ENCODE measurements at regions not wholly inside any gene's neighbourhood (a gene's known extent, or its start where the extent isn't known, plus 50 kb on each side); places are given as distances from the start of the nearest gene placed in this dataset.

GRCh38 chr13:83216479-83217245, 665.6 kb downstream of the SLITRK1 start:
- no peak for DNase-seq (ENCODE audit: low spot score)

- no peak for DNase-seq (ENCODE audit: low spot score)
Measured at GRCh38 chr13:83215627-83216026, 666.6 kb downstream of the SLITRK1 start.

GRCh38 chr13:83214452-83214851, 667.8 kb downstream of the SLITRK1 start:
- DNase-seq (ENCODE audit: low spot score): no peak

- DNase-seq (ENCODE audit: low spot score): no peak
Measured at GRCh38 chr13:83211301-83211700, 671.0 kb downstream of the SLITRK1 start.

GRCh38 chr13:83204886-83205285, 677.4 kb downstream of the SLITRK1 start:
- DNase-seq (ENCODE audit: low spot score): no peak

- no peak for DNase-seq (ENCODE audit: low spot score)
Measured at GRCh38 chr13:83201506-83201905, 680.8 kb downstream of the SLITRK1 start.

- no peak for DNase-seq (ENCODE audit: low spot score)
Measured at GRCh38 chr13:83197316-83197715, 685.0 kb downstream of the SLITRK1 start.

- no peak for DNase-seq (ENCODE audit: low spot score)
Measured at GRCh38 chr13:83190020-83190419, 692.3 kb downstream of the SLITRK1 start.

GRCh38 chr13:83184819-83185218, 697.5 kb downstream of the SLITRK1 start:
- DNase-seq (ENCODE audit: low spot score): no peak

- no peak for DNase-seq (ENCODE audit: low spot score)
Measured at GRCh38 chr13:83184150-83184475, 698.2 kb downstream of the SLITRK1 start.

GRCh38 chr13:83183439-83184149, 698.7 kb downstream of the SLITRK1 start:
- DNase-seq (ENCODE audit: low spot score): no peak

- DNase-seq (ENCODE audit: low spot score): no peak
Measured at GRCh38 chr13:83182845-83183244, 699.4 kb downstream of the SLITRK1 start.

- no peak for DNase-seq (ENCODE audit: low spot score)
Measured at GRCh38 chr13:83178008-83178407, 704.3 kb downstream of the SLITRK1 start.

- DNase-seq (ENCODE audit: low spot score): no peak
Measured at GRCh38 chr13:83168590-83168989, 713.7 kb downstream of the SLITRK1 start.

GRCh38 chr13:83167203-83167602, 715.1 kb downstream of the SLITRK1 start:
- no peak for DNase-seq (ENCODE audit: low spot score)

GRCh38 chr13:83166550-83166949, 715.7 kb downstream of the SLITRK1 start:
- DNase-seq (ENCODE audit: low spot score): no peak

GRCh38 chr13:83162493-83162892, 719.8 kb downstream of the SLITRK1 start:
- DNase-seq (ENCODE audit: low spot score): no peak

GRCh38 chr13:83153848-83154247, 728.4 kb downstream of the SLITRK1 start:
- no peak for DNase-seq (ENCODE audit: low spot score)

GRCh38 chr13:83151308-83151660, 731.0 kb downstream of the SLITRK1 start:
- no peak for DNase-seq (ENCODE audit: low spot score)

- no peak for DNase-seq (ENCODE audit: low spot score)
Measured at GRCh38 chr13:83150616-83151307, 731.5 kb downstream of the SLITRK1 start.

- no peak for DNase-seq (ENCODE audit: low spot score)
Measured at GRCh38 chr13:83136660-83137059, 745.6 kb downstream of the SLITRK1 start.

- DNase-seq (ENCODE audit: low spot score): no peak
Measured at GRCh38 chr13:83125791-83126190, 756.5 kb downstream of the SLITRK1 start.

GRCh38 chr13:83121896-83122295, 760.4 kb downstream of the SLITRK1 start:
- no peak for DNase-seq (ENCODE audit: low spot score)

All from HuH-7 (cell line).